RCC 7860 (cell line): ENCODE measurements at regions not wholly inside any gene's neighbourhood (a gene's known extent, or its start where the extent isn't known, plus 50 kb on each side); places are given as distances from the start of the nearest gene placed in this dataset.

Source experiments
- DNase-seq: peaks from one replicate; pipeline ENCODE4 v3.0.0-alpha.2; 2015; ENCODE audit warnings: low spot score
- FAIRE-seq: peaks from 2 replicates; lab custom pipeline; 2012; peaks lifted over from hg19 to GRCh38; lab: Jason Lieb, UNC

- DNase-seq (no peak), FAIRE-seq (no peak)
Measured at GRCh38 chr12:31869972-31870371, 89.2 kb upstream of the RESF1 start.

GRCh38 chr12:31868965-31869364 lies 90.2 kb upstream of the RESF1 start:
- FAIRE-seq, result no peak
- DNase-seq, result no peak

GRCh38 chr12:31867292-31867691 lies 91.9 kb upstream of the RESF1 start:
- DNase-seq (no peak), FAIRE-seq (no peak)

GRCh38 chr12:31866523-31866922 lies 92.7 kb upstream of the RESF1 start:
- no peak for FAIRE-seq

GRCh38 chr12:31865023-31865422 lies 94.2 kb upstream of the RESF1 start:
- FAIRE-seq (no peak), DNase-seq (no peak)

More at GRCh38 chr12:31866523-31866922, 92.7 kb upstream of the RESF1 start:
- no peak for DNase-seq

- FAIRE-seq (no peak), DNase-seq (no peak)
Measured at GRCh38 chr12:31861360-31861759, 97.9 kb upstream of the RESF1 start.

- FAIRE-seq (no peak), DNase-seq (no peak)
Measured at GRCh38 chr12:31860401-31860800, 98.8 kb upstream of the RESF1 start.

GRCh38 chr12:31859232-31859977 lies 99.8 kb upstream of the RESF1 start:
- DNase-seq, result no peak
- no peak for FAIRE-seq

GRCh38 chr12:31855427-31855826 lies 103.8 kb upstream of the RESF1 start:
- FAIRE-seq (no peak), DNase-seq (no peak)

GRCh38 chr12:31853977-31854376 lies 105.2 kb upstream of the RESF1 start:
- FAIRE-seq (no peak), DNase-seq (no peak)

GRCh38 chr12:31853520-31853919 lies 105.7 kb upstream of the RESF1 start:
- FAIRE-seq (no peak), DNase-seq (no peak)

GRCh38 chr12:31850268-31850667 lies 108.9 kb upstream of the RESF1 start:
- DNase-seq (no peak), FAIRE-seq (no peak)

- FAIRE-seq (no peak), DNase-seq (no peak)
Measured at GRCh38 chr12:31849090-31849687, 110.0 kb upstream of the RESF1 start.

GRCh38 chr12:31846405-31846804 lies 112.8 kb upstream of the RESF1 start:
- no peak for FAIRE-seq
- DNase-seq, result no peak

GRCh38 chr12:31845613-31846322 lies 113.4 kb upstream of the RESF1 start:
- no peak for FAIRE-seq
- DNase-seq, result no peak

- no peak for FAIRE-seq
Measured at GRCh38 chr12:31843398-31844095, 114.7 kb upstream of the AMN1 start.

GRCh38 chr12:31837913-31838312 lies 109.1 kb upstream of the AMN1 start:
- DNase-seq (no peak), FAIRE-seq (no peak)

More at GRCh38 chr12:31843398-31844095, 114.7 kb upstream of the AMN1 start:
- DNase-seq, result no peak

- DNase-seq (no peak), FAIRE-seq (no peak)
Measured at GRCh38 chr12:31835276-31835882, 106.6 kb upstream of the AMN1 start.

GRCh38 chr12:31834150-31834549 lies 105.3 kb upstream of the AMN1 start:
- DNase-seq, result no peak
- no peak for FAIRE-seq

GRCh38 chr12:31832740-31833729 lies 104.2 kb upstream of the AMN1 start:
- DNase-seq (no peak), FAIRE-seq (no peak)
